ENCODE measurements at regions not wholly inside any gene's neighbourhood (a gene's known extent, or its start where the extent isn't known, plus 50 kb on each side); places are given as distances from the start of the nearest gene placed in this dataset.

DNA sequence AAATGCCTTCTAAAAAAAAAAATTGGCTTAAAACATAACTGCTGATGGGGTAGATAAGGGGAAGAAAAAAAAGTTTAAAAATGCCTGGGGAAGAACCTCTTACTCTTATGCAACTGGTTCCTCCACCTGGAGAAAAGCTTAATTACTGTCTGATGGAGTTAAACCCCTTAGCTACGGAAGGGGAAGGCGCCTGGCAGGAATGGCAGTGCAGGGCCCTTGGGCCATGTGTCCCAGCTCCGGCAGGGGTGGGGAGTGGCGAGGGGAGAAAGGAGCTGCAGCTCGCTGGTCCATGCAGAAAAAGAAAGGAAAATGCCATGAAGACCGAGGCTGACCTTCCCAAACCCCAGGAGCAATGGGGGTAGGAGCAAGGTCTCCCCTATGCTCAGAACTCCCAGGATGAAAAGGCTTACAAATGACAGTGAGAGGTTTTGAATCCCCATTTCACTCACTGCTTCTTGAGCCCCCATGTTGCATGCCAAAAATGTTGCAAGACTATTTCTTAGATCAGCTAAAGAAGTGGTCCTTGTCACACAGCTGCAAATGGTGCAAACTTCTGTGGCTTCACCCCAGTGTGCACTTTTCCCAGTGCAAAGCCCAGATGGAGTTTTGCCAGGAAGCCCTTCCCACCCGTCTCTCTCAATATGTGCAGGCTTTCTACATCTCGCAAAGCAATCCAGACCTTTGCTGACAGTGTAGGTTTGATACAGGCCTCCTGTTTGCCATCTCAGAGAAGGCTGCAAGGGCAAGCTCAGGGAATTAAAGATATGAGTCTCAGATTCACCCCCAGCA, 204.8 kb upstream of the CT83 start:
- H3K36me3 Mint-ChIP-seq (ENCODE audit: insufficient read depth, unreplicated experiment), result no peaks in the 10 kb centered on the region
- no TSS peak for BruUV-seq (replicated peaks)
- no peak overlapping the region for H3K27ac Mint-ChIP-seq (ENCODE audit: low read depth, unreplicated experiment)
- H3K27me3 Mint-ChIP-seq (ENCODE audit: insufficient read depth, unreplicated experiment), result no peaks in the 10 kb centered on the region
- no peak overlapping the region for H3K4me3 Mint-ChIP-seq (ENCODE audit: unreplicated experiment)
- no peaks in the 10 kb centered on the region for H3K9me3 Mint-ChIP-seq (ENCODE audit: unreplicated experiment)
- no peak for DNase-seq (ENCODE audit: unreplicated experiment)
- POLR2A ChIA-PET, result no interaction called here
- TF ChIP-seq, protein P1, sequence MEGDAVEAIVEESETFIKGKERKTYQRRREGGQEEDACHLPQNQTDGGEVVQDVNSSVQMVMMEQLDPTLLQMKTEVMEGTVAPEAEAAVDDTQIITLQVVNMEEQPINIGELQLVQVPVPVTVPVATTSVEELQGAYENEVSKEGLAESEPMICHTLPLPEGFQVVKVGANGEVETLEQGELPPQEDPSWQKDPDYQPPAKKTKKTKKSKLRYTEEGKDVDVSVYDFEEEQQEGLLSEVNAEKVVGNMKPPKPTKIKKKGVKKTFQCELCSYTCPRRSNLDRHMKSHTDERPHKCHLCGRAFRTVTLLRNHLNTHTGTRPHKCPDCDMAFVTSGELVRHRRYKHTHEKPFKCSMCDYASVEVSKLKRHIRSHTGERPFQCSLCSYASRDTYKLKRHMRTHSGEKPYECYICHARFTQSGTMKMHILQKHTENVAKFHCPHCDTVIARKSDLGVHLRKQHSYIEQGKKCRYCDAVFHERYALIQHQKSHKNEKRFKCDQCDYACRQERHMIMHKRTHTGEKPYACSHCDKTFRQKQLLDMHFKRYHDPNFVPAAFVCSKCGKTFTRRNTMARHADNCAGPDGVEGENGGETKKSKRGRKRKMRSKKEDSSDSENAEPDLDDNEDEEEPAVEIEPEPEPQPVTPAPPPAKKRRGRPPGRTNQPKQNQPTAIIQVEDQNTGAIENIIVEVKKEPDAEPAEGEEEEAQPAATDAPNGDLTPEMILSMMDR (IDR thresholded peaks at IDR 0.05; ENCODE audit: unreplicated experiment), result no peak
- intact Hi-C loops (cut with micrococcal nuclease), result no loop called here
- CTCF ChIA-PET, result interaction anchor here (1.5 kb wide), 1 partner anchor 13 kb away, joined by 4 read pairs; no protein-coding TSS in a partner anchor
- H3K4me1 Mint-ChIP-seq (ENCODE audit: insufficient read depth, unreplicated experiment), result no peaks in the 10 kb centered on the region

DNA sequence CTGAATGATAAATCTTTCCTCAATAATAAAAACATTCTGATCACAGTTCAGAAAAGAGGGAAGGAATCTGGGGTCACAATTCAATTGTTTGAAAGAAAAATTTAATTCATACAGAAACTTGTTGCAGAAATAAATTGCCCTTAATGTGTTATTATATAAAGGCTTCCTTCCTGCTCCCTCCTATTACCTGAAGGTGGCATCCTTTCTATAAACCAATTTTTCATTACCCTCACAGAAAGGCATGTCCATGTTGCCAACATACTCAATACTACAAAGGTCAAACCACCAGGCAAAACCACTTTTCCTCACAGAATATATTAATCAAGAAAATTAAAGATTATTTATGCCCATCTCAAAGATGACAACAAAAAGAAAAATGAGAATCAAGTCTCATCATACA, 194.3 kb upstream of the CT83 start:
- no peak overlapping the region for H3K4me3 Mint-ChIP-seq (ENCODE audit: unreplicated experiment)
- intact Hi-C loops (cut with micrococcal nuclease), result no loop called here
- CTCF ChIA-PET, result no interaction called here
- POLR2A ChIA-PET, result no interaction called here
- H3K27me3 Mint-ChIP-seq (ENCODE audit: insufficient read depth, unreplicated experiment), result no peaks in the 10 kb centered on the region
- TF ChIP-seq, protein P1 (IDR thresholded peaks at IDR 0.05; ENCODE audit: unreplicated experiment), result no peak
- no peak for DNase-seq (ENCODE audit: unreplicated experiment)
- H3K9me3 Mint-ChIP-seq (ENCODE audit: unreplicated experiment), result no peaks in the 10 kb centered on the region
- no peaks in the 10 kb centered on the region for H3K4me1 Mint-ChIP-seq (ENCODE audit: insufficient read depth, unreplicated experiment)
- no peaks in the 10 kb centered on the region for H3K36me3 Mint-ChIP-seq (ENCODE audit: insufficient read depth, unreplicated experiment)
- no TSS peak for BruUV-seq (replicated peaks)
- H3K27ac Mint-ChIP-seq (ENCODE audit: low read depth, unreplicated experiment), result no peak overlapping the region

DNA sequence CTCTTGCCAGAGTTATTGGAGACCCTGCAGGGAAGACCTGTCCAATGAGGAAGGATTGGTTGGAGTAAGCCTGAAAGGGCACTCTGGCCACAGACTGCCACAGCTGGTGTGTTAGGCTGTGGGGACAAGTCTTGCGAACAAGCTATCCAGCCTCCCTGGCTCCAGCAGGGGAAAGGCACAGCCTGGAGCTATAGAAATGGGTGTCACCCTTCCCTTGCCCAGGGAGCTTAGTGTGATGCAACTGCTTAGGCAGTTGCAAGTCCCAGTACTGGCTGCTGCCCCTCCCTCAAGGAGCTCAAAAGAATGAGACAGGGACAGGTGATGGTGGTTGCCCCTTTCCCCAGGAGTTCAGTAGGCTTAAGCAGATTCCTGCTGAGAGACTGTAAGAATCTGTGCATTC, 165.7 kb upstream of the CT83 start:
- Mint-ChIP-seq H3K9me3 (ENCODE audit: unreplicated experiment) (no peaks in the 10 kb centered on the region), H3K4me3 (ENCODE audit: unreplicated experiment) (no peak overlapping the region), H3K36me3 (ENCODE audit: insufficient read depth, unreplicated experiment) (no peaks in the 10 kb centered on the region), H3K27ac (ENCODE audit: low read depth, unreplicated experiment) (no peak overlapping the region), H3K27me3 (ENCODE audit: insufficient read depth, unreplicated experiment) (peaks cover 11% of the 10 kb centered on the region), H3K4me1 (ENCODE audit: insufficient read depth, unreplicated experiment) (no peaks in the 10 kb centered on the region)
- intact Hi-C loops (cut with micrococcal nuclease), result no loop called here
- CTCF ChIA-PET, result no interaction called here
- TF ChIP-seq, protein P1 (IDR thresholded peaks at IDR 0.05; ENCODE audit: unreplicated experiment), result no peak
- DNase-seq (ENCODE audit: unreplicated experiment), result peak; percentile 21
- BruUV-seq (replicated peaks), result no TSS peak
- POLR2A ChIA-PET, result no interaction called here

DNA sequence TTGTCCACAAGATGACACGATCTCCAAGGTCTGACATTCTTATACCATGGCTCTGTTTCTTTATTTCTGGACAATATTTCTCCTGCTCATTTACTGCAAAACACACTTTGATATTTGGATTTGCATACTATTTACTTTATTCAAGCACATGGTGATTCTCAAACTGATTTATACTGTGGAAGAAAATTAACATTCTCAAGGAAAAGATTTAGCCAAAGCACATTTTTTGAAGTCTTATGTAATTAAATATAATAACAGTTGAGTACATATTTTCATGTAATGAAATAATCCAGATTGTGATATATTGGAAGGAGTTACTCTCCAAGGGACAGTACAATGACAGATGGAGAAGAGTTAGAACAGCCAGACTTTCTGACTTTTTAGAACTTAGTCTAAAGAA, 155.8 kb upstream of the CT83 start:
- Mint-ChIP-seq H3K9me3 (ENCODE audit: unreplicated experiment) (no peaks in the 10 kb centered on the region), H3K4me1 (ENCODE audit: insufficient read depth, unreplicated experiment) (no peaks in the 10 kb centered on the region), H3K36me3 (ENCODE audit: insufficient read depth, unreplicated experiment) (no peaks in the 10 kb centered on the region), H3K27me3 (ENCODE audit: insufficient read depth, unreplicated experiment) (peaks cover 33% of the 10 kb centered on the region), H3K27ac (ENCODE audit: low read depth, unreplicated experiment) (no peak overlapping the region), H3K4me3 (ENCODE audit: unreplicated experiment) (no peak overlapping the region)
- CTCF ChIA-PET, result no interaction called here
- BruUV-seq (replicated peaks), result no TSS peak
- POLR2A ChIA-PET, result no interaction called here
- DNase-seq (ENCODE audit: unreplicated experiment), result no peak
- TF ChIP-seq, protein P1 (IDR thresholded peaks at IDR 0.05; ENCODE audit: unreplicated experiment), result no peak
- intact Hi-C loops (cut with micrococcal nuclease), result no loop called here
